ENCODE measurements at regions not wholly inside any gene's neighbourhood (a gene's known extent, or its start where the extent isn't known, plus 50 kb on each side); places are given as distances from the start of the nearest gene placed in this dataset.

GRCh38 chr16:14351647-14352046 is 278.4 kb downstream of the PARN start:
- no peaks in the 10 kb centered on the region for H3K9me3 Mint-ChIP-seq
- no peak overlapping the region for H3K27ac Mint-ChIP-seq
- peaks cover 14% of the 10 kb centered on the region for H3K4me1 Mint-ChIP-seq
- no peak overlapping the region for H3K4me3 Mint-ChIP-seq
- DNase-seq (ENCODE audit: low spot score in 2 of 2): no peak
- H3K36me3 Mint-ChIP-seq: no peaks in the 10 kb centered on the region
- ATAC-seq (ENCODE audit: low read depth): no peak
- no peaks in the 10 kb centered on the region for H3K27me3 Mint-ChIP-seq

DNA sequence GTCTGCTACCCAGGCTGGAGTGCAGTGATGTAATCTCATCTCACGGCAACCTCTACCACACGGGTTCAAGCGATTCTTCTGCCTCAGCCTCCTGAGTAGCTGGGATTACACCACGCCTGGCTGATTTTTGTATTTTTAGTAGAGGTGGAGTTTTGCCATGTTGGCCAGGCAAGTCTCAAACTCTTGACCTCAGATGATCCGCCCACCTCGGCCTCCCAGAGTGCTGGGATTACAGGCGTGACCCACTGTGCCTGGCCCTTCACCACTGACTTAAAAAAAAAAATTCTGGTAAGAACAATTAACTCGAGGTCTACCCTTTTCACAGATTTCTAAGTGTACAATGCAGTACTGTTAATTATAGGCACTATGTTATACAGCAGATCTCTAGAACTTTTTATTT is 279.4 kb downstream of the PARN start:
- no peak for ATAC-seq (ENCODE audit: low read depth)
- H3K4me3 Mint-ChIP-seq: no peak overlapping the region

GRCh38 chr16:14350081-14350480 is 279.0 kb downstream of the MRTFB start:
- Mint-ChIP-seq H3K27ac (no peak overlapping the region), H3K9me3 (peaks cover 3% of the 10 kb centered on the region), H3K4me3 (no peak overlapping the region), H3K36me3 (peaks cover 3% of the 10 kb centered on the region), H3K4me1 (peaks cover 11% of the 10 kb centered on the region), H3K27me3 (no peaks in the 10 kb centered on the region)
- DNase-seq (ENCODE audit: low spot score in 2 of 2) (no peak), ATAC-seq (ENCODE audit: low read depth) (no peak)

More for the DNA sequence above, 279.4 kb downstream of the PARN start:
- Mint-ChIP-seq H3K9me3 (peaks cover 3% of the 10 kb centered on the region), H3K27ac (no peak overlapping the region), H3K36me3 (peaks cover 3% of the 10 kb centered on the region), H3K27me3 (no peaks in the 10 kb centered on the region), H3K4me1 (peaks cover 14% of the 10 kb centered on the region)
- DNase-seq (ENCODE audit: low spot score in 2 of 2): no peak

DNA sequence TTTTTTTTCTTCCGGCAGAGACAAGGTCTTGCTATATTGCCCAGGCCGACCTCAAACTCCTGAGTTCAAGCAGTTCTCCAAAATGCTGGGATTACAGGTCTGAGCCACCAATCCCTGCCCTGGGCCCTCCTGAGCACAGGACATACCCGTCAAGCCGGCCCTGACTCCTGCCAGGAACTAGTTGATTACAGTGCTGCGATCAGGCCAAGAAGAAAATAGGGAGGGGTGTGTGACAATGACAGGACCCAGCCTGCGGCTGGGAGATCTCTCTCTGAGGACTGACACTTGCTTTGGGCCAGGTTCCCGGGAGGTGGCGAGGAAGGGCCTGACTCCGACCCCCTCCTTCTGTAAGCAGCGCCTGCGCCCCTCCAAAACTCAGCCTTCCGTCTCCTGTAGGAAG is 276.6 kb downstream of the MRTFB start:
- H3K27me3 Mint-ChIP-seq: no peaks in the 10 kb centered on the region

GRCh38 chr16:14346278-14347142 is 275.4 kb downstream of the MRTFB start:
- Mint-ChIP-seq H3K9me3 (peaks cover 10% of the 10 kb centered on the region), H3K27ac (no peak overlapping the region), H3K27me3 (no peaks in the 10 kb centered on the region), H3K4me1 (peaks cover 6% of the 10 kb centered on the region), H3K36me3 (peaks cover 5% of the 10 kb centered on the region), H3K4me3 (no peak overlapping the region)
- ATAC-seq (ENCODE audit: low read depth): no peak
- DNase-seq (ENCODE audit: low spot score in 2 of 2): no peak

More for the DNA sequence above, 276.6 kb downstream of the MRTFB start:
- Mint-ChIP-seq H3K36me3 (peaks cover 5% of the 10 kb centered on the region), H3K9me3 (peaks cover 10% of the 10 kb centered on the region), H3K4me3 (no peak overlapping the region), H3K4me1 (peaks cover 6% of the 10 kb centered on the region), H3K27ac (no peak overlapping the region)
- DNase-seq (ENCODE audit: low spot score in 2 of 2) (no peak), ATAC-seq (ENCODE audit: low read depth) (no peak)

DNA sequence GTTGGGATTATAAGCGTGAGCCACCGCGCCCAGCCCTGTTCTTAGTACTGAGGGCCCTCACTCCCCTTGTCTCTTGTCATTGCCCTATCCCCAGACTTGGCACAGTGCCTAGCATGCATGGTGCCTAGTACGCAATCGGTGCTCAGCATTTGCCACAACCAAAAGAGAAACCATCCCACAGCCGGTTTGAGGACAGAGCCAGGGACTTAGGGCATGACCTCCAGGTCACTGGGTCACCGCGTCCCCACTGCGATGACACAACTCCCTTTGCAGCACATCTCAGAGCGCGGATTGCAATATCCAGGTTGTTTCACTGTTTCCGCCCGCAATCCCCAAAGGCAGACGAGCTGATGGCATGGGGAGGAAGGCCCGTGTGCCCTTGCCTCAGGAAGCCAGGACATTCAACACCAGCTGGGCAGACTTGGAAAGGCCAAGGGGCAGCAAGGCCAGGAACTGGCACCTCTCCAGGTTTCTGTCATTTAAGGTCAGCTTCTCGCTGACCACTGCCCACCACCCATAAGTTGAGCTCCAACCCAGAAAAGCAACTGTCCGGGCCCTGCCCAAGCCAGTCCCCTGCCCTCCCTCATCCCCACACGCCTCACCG is 274.5 kb downstream of the MRTFB start:
- Mint-ChIP-seq H3K4me3 (no peak overlapping the region), H3K27me3 (no peaks in the 10 kb centered on the region), H3K36me3 (peaks cover 7% of the 10 kb centered on the region), H3K27ac (no peak overlapping the region), H3K9me3 (peaks cover 11% of the 10 kb centered on the region), H3K4me1 (peaks cover 6% of the 10 kb centered on the region)
- DNase-seq (ENCODE audit: low spot score in 2 of 2) (no peak), ATAC-seq (ENCODE audit: low read depth) (no peak)

DNA sequence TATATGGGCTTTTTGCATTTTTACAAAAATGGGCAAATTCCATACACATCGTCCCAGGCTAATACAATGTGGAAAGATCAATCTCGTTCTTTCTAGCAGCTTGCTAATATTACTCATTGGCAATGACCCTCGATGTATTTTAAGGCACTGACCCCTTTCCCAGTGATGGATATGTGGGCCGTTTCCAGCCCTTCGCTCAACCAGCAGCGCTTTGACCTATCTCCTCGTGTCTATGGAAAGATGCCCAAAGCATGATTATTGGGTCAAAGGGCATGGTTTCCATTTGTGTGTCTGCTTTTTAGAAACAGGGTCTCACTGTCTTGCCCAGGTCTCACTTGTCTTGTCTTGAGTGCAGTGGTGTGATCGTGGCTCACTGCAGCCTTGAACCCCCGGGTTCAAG is 273.8 kb downstream of the MRTFB start:
- no peak overlapping the region for H3K4me3 Mint-ChIP-seq
- no peak for DNase-seq (ENCODE audit: low spot score in 2 of 2)
- peaks cover 3% of the 10 kb centered on the region for H3K4me1 Mint-ChIP-seq
- peaks cover 7% of the 10 kb centered on the region for H3K36me3 Mint-ChIP-seq
- no peak for ATAC-seq (ENCODE audit: low read depth)
- H3K9me3 Mint-ChIP-seq: peaks cover 14% of the 10 kb centered on the region
- no peak overlapping the region for H3K27ac Mint-ChIP-seq
- peaks cover under 1% of the 10 kb centered on the region for H3K27me3 Mint-ChIP-seq

- Mint-ChIP-seq H3K9me3 (peaks cover 14% of the 10 kb centered on the region), H3K36me3 (peaks cover 7% of the 10 kb centered on the region), H3K27me3 (peaks cover 2% of the 10 kb centered on the region), H3K27ac (no peak overlapping the region), H3K4me1 (no peaks in the 10 kb centered on the region), H3K4me3 (no peak overlapping the region)
- DNase-seq (ENCODE audit: low spot score in 2 of 2) (no peak), ATAC-seq (ENCODE audit: low read depth) (no peak)
Measured at GRCh38 chr16:14344292-14344691, 273.2 kb downstream of the MRTFB start.

GRCh38 chr16:14341324-14342225 is 270.5 kb downstream of the MRTFB start:
- DNase-seq (ENCODE audit: low spot score in 2 of 2) (no peak), ATAC-seq (ENCODE audit: low read depth) (no peak)
- H3K9me3 Mint-ChIP-seq: peaks cover 14% of the 10 kb centered on the region
- no peak overlapping the region for H3K27ac Mint-ChIP-seq
- no peak overlapping the region for H3K4me3 Mint-ChIP-seq
- no peaks in the 10 kb centered on the region for H3K4me1 Mint-ChIP-seq
- H3K36me3 Mint-ChIP-seq: peaks cover 7% of the 10 kb centered on the region
- peaks cover 2% of the 10 kb centered on the region for H3K27me3 Mint-ChIP-seq

GRCh38 chr16:14339694-14340093 is 268.6 kb downstream of the MRTFB start:
- peaks cover 4% of the 10 kb centered on the region for H3K36me3 Mint-ChIP-seq
- no peak overlapping the region for H3K4me3 Mint-ChIP-seq
- H3K27ac Mint-ChIP-seq: no peak overlapping the region
- no peak for DNase-seq (ENCODE audit: low spot score in 2 of 2)
- H3K4me1 Mint-ChIP-seq: no peaks in the 10 kb centered on the region
- no peak for ATAC-seq (ENCODE audit: low read depth)
- H3K27me3 Mint-ChIP-seq: peaks cover 2% of the 10 kb centered on the region
- H3K9me3 Mint-ChIP-seq: peaks cover 11% of the 10 kb centered on the region

DNA sequence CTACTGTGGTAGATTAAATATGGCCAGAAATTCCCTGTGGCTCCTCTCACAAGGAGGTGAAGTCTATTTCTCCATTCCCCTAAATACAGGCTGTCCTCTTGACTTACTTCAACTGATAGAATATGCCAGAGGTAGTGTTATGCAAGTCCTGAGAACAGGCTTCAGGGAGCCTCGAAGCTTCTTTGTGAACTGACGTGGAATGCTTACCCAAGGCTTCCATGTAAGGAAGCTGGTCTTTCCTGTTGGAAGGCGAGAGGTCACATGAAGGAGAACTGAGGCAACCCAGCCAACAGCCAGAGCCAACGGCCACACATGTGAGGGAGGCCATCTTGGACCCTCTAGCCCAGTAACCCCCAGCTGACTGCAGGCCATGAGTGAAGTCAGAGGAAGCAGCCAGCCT is 267.9 kb downstream of the MRTFB start:
- Mint-ChIP-seq H3K36me3 (peaks cover 4% of the 10 kb centered on the region), H3K27me3 (peaks cover 2% of the 10 kb centered on the region), H3K4me3 (no peak overlapping the region), H3K4me1 (no peaks in the 10 kb centered on the region), H3K9me3 (peaks cover 11% of the 10 kb centered on the region), H3K27ac (no peak overlapping the region)
- ATAC-seq (ENCODE audit: low read depth) (no peak), DNase-seq (ENCODE audit: low spot score in 2 of 2) (no peak)

GRCh38 chr16:14338236-14338635 is 267.1 kb downstream of the MRTFB start:
- peaks cover 10% of the 10 kb centered on the region for H3K9me3 Mint-ChIP-seq
- H3K27me3 Mint-ChIP-seq: peaks cover 2% of the 10 kb centered on the region
- H3K36me3 Mint-ChIP-seq: peaks cover 4% of the 10 kb centered on the region
- H3K27ac Mint-ChIP-seq: no peak overlapping the region
- H3K4me3 Mint-ChIP-seq: no peak overlapping the region
- DNase-seq (ENCODE audit: low spot score in 2 of 2) (no peak), ATAC-seq (ENCODE audit: low read depth) (no peak)
- H3K4me1 Mint-ChIP-seq: no peaks in the 10 kb centered on the region

- H3K36me3 Mint-ChIP-seq: peaks cover 2% of the 10 kb centered on the region
- no peak for DNase-seq (ENCODE audit: low spot score in 2 of 2)
- H3K4me3 Mint-ChIP-seq: no peak overlapping the region
Measured at GRCh38 chr16:14337303-14338191, 266.4 kb downstream of the MRTFB start.

More at GRCh38 chr16:14337303-14338191, 266.4 kb downstream of the MRTFB start:
- no peak for ATAC-seq (ENCODE audit: low read depth)
- peaks cover 2% of the 10 kb centered on the region for H3K27me3 Mint-ChIP-seq
- peaks cover 4% of the 10 kb centered on the region for H3K9me3 Mint-ChIP-seq
- no peaks in the 10 kb centered on the region for H3K4me1 Mint-ChIP-seq
- H3K27ac Mint-ChIP-seq: no peak overlapping the region

Data from memory B cell (primary cell).